RWPE1 (cell line): ENCODE measurements at regions not wholly inside any gene's neighbourhood (a gene's known extent, or its start where the extent isn't known, plus 50 kb on each side); places are given as distances from the start of the nearest gene placed in this dataset.
"Not testable (repeated sequence)": the region's sequence is repeated elsewhere in the genome, so short reads cannot be mapped to it uniquely, and the experiment has no call there.

Experiments
- CTCF ChIA-PET: fragments of 350-600 bp; sonication (Branson Sonifier 250); formaldehyde crosslinking; extraction: SDS; loops from one replicate; lab custom pipeline; 2021; lab: Yijun Ruan, JAX
- POLR2A ChIA-PET: fragments of 400-600 bp; formaldehyde crosslinking; extraction: SDS; loops from one replicate; lab custom pipeline; 2020; ENCODE audit warnings: antibody characterized with exemption; ENCODE audit not compliant: low non-redundant PET; lab: Yijun Ruan, JAX
- DNase-seq: peaks from one replicate; pipeline ENCODE4 v3.0.0; 2012; ENCODE audit warnings: low spot score
- H3K27ac ChIP-seq: fragments of 450-650 bp; 2 replicates; pipeline ENCODE4 v1.5.1; 2017
- CTCF ChIP-seq: fragments of 450-650 bp; conservative IDR thresholded peaks from 2 replicates; pipeline ENCODE4 v1.5.1; 2017; ENCODE audit warnings: low read depth, mild to moderate bottlenecking

GRCh38 chr16:29310852-29311314, 95.6 kb downstream of the NPIPB11 start:
- ChIA-PET CTCF (interaction anchor here (0.6 kb wide), 1 partner anchor 140 kb away, joined by 3 read pairs; no protein-coding TSS in a partner anchor), POLR2A (no interaction called here)
- TF ChIP-seq CTCF = no peak
- no peak for DNase-seq
- H3K27ac ChIP-seq = no peak overlapping the region

- POLR2A ChIA-PET, DNase-seq, CTCF ChIA-PET, H3K27ac ChIP-seq: not testable (repeated sequence)
Observed at GRCh38 chr16:29310243-29310642, 96.3 kb downstream of the NPIPB11 start.

GRCh38 chr16:29309601-29310000, 96.9 kb downstream of the NPIPB11 start:
- POLR2A ChIA-PET, H3K27ac ChIP-seq, DNase-seq, CTCF ChIA-PET: not testable (repeated sequence)

- ChIA-PET CTCF (no interaction called here), POLR2A (no interaction called here)
- H3K27ac ChIP-seq = no peak overlapping the region
- no peak for TF ChIP-seq CTCF
- DNase-seq = no peak
Observed at GRCh38 chr16:29308644-29309546, 97.6 kb downstream of the NPIPB11 start.

- POLR2A ChIA-PET = no interaction called here
- CTCF ChIA-PET = no interaction called here
- DNase-seq = no peak
- no peak overlapping the region for H3K27ac ChIP-seq
- TF ChIP-seq CTCF = no peak
Observed at GRCh38 chr16:29307598-29308507, 98.7 kb downstream of the NPIPB11 start.

- H3K27ac ChIP-seq = no peak overlapping the region
- no peak for TF ChIP-seq CTCF
- ChIA-PET CTCF (no interaction called here), POLR2A (no interaction called here)
- no peak for DNase-seq
Observed at GRCh38 chr16:29306943-29307597, 99.4 kb downstream of the NPIPB11 start.

GRCh38 chr16:29306201-29306600, 100.3 kb downstream of the NPIPB11 start:
- TF ChIP-seq CTCF = no peak
- no peak for DNase-seq
- no peak overlapping the region for H3K27ac ChIP-seq
- ChIA-PET CTCF (no interaction called here), POLR2A (no interaction called here)

GRCh38 chr16:29305018-29305417, 101.5 kb downstream of the NPIPB11 start:
- H3K27ac ChIP-seq, CTCF ChIA-PET, POLR2A ChIA-PET, DNase-seq: not testable (repeated sequence)
